HepG2 (cell line): ENCODE measurements at regions not wholly inside any gene's neighbourhood (a gene's known extent, or its start where the extent isn't known, plus 50 kb on each side); places are given as distances from the start of the nearest gene placed in this dataset.

Experiments
- CEBPB ChIP-seq: IDR thresholded peaks from 2 replicates; pipeline ENCODE4 v1.6.1; 2011; ENCODE audit warnings: low read depth, low read length, improper control_type of control experiment, borderline replicate concordance
- CHD2 ChIP-seq: IDR thresholded peaks from 2 replicates; pipeline ENCODE4 v1.6.1; 2011; ENCODE audit warnings: low read depth, low read length, improper control_type of control experiment
- CREB1 ChIP-seq, 2 experiments: fragments of 450-650 bp in 1 of 2; IDR thresholded peaks; 2 replicates each; pipeline ENCODE4 v1.6.1; 2016 to 2017; ENCODE audit warnings: control low read depth in 1 of 2, mild to moderate bottlenecking in 1 of 2, missing compliant biosample characterization in 1 of 2, missing genetic modification characterization in 1 of 2
- CTCF ChIP-seq: sonication (generic); formaldehyde crosslinking; IDR thresholded peaks from 2 replicates; pipeline ENCODE4 v1.5.0; 2020; ENCODE audit warnings: mild to moderate bottlenecking, missing genetic modification reagents, moderate library complexity
- FOXP1 ChIP-seq, 2 experiments: fragments of 450-650 bp in 1 of 2; IDR thresholded peaks; 2 replicates each; pipeline ENCODE4 v1.6.1; 2017 to 2018; ENCODE audit warnings: antibody characterized with exemption in 1 of 2
- MAX ChIP-seq: IDR thresholded peaks from 2 replicates; pipeline ENCODE4 v1.6.1; 2012; ENCODE audit warnings: inconsistent platforms
- MTA1 ChIP-seq: sonication (generic); formaldehyde crosslinking; IDR thresholded peaks from 2 replicates; pipeline ENCODE4 v1.4.0; 2020; ENCODE audit warnings: missing genetic modification reagents, mild to moderate bottlenecking, borderline replicate concordance
- NR1H2 ChIP-seq: sonication (generic); formaldehyde crosslinking; IDR thresholded peaks from 2 replicates; pipeline ENCODE4 v1.8.1; 2022; ENCODE audit warnings: low read depth, missing genetic modification reagents, borderline replicate concordance
- POLR2A ChIP-seq, 2 experiments: IDR thresholded peaks; 2 replicates each; pipeline ENCODE4 v1.6.1; 2011; ENCODE audit warnings: low read depth in 2 of 2, low read length in 2 of 2, mild to moderate bottlenecking in 1 of 2, moderate library complexity in 1 of 2; ENCODE audit not compliant: insufficient read depth in 1 of 2
- SNRNP70 ChIP-seq: fragments of 200-400 bp; formaldehyde crosslinking; IDR thresholded peaks from 2 replicates; pipeline ENCODE4 v1.6.1; 2017; ENCODE audit warnings: mild to moderate bottlenecking, low read depth, low read length, moderate library complexity
- STAG1 ChIP-seq: sonication (generic); formaldehyde crosslinking; IDR thresholded peaks from 2 replicates; pipeline ENCODE4 v1.4.0; 2020; ENCODE audit warnings: missing genetic modification reagents
- TSC22D2 ChIP-seq: sonication (generic); formaldehyde crosslinking; IDR thresholded peaks from 2 replicates; pipeline ENCODE4 v1.5.1; 2020; ENCODE audit warnings: missing genetic modification reagents, mild to moderate bottlenecking, borderline replicate concordance
- ZNF280D ChIP-seq: sonication (generic); formaldehyde crosslinking; IDR thresholded peaks from 2 replicates; pipeline ENCODE4 v1.5.1; 2020; ENCODE audit warnings: mild to moderate bottlenecking, missing genetic modification reagents
- ZNF747 ChIP-seq: sonication (generic); formaldehyde crosslinking; IDR thresholded peaks from 2 replicates; pipeline ENCODE4 v1.8.1; 2023; ENCODE audit warnings: missing genetic modification reagents, mild to moderate bottlenecking, borderline replicate concordance

GRCh38 chr2:136332436-136333095, 214.6 kb upstream of the CXCR4 start:
- no peak for TF ChIP-seq SNRNP70
- TF ChIP-seq TSC22D2 (CRISPR knock-in tag), result no peak
- TF ChIP-seq CTCF, result no peak
- no peak for TF ChIP-seq ZNF280D
- no peak for TF ChIP-seq MTA1 (CRISPR knock-in tag)
- TF ChIP-seq CREB1 (IDR thresholded peaks at IDR 0.05), result no peak
- no peak for TF ChIP-seq CREB1 (CRISPR knock-in tag; IDR thresholded peaks at IDR 0.05)
- TF ChIP-seq ZNF747 (CRISPR knock-in tag), result no peak
- no peak for TF ChIP-seq FOXP1 (IDR thresholded peaks at IDR 0.05)
- no peak for TF ChIP-seq FOXP1 (CRISPR knock-in tag; IDR thresholded peaks at IDR 0.05)
- TF ChIP-seq STAG1 (CRISPR knock-in tag), result no peak
- no peak for TF ChIP-seq CEBPB
- TF ChIP-seq POLR2A (IDR thresholded peaks at IDR 0.05; ENCODE audit: insufficient read depth in 1 of 2, low read depth in 2 of 2, low read length in 2 of 2), result no peak
- TF ChIP-seq MAX, result no peak
- no peak for TF ChIP-seq CHD2
- TF ChIP-seq NR1H2 (CRISPR knock-in tag), result no peak
